IMR-90 (cell line): ENCODE measurements at regions not wholly inside any gene's neighbourhood (a gene's known extent, or its start where the extent isn't known, plus 50 kb on each side); places are given as distances from the start of the nearest gene placed in this dataset.

Experiments
- ATAC-seq: fragments of 200-7000 bp; cut with Tn5 transposase; 2 replicates; pipeline ENCODE4 v1.9.1; 2020; ENCODE audit warnings: low read depth, mild to moderate bottlenecking, moderate library complexity
- BruUV-seq: library from RNA; stranded (reverse); fragments of 400-500 nt; replicated peaks from 2 replicates; lab custom pipeline; 2021; lab: Mats Ljungman, UMichigan
- CTCF ChIA-PET: fragments of 300-600 bp; formaldehyde crosslinking; extraction: SDS; loops from one replicate; lab custom pipeline; 2021; ENCODE audit warnings: antibody characterized with exemption; lab: Yijun Ruan, JAX
- POLR2A ChIA-PET: fragments of 300-600 bp; sonication (Branson Sonifier 250); formaldehyde crosslinking; loops from one replicate; lab custom pipeline; 2022; ENCODE audit warnings: antibody characterized with exemption; ENCODE audit not compliant: unreplicated experiment; lab: Charles Lee
- DNase-seq: peaks from one replicate; pipeline ENCODE4 v3.0.0; 2013
- H2AFZ ChIP-seq: replicated peaks from 2 replicates; pipeline ENCODE3; 2013; ENCODE audit warnings: low read length, mild to moderate bottlenecking; ENCODE audit not compliant: poor library complexity
- H2AK5ac ChIP-seq: 2 replicates; pipeline ENCODE4 v1.6.1; 2013; ENCODE audit warnings: low read depth, low read length, inconsistent platforms
- H2AK9ac ChIP-seq: replicated peaks from 2 replicates; pipeline ENCODE3; 2013; ENCODE audit warnings: mild to moderate bottlenecking, low read depth, low read length, moderate library complexity; ENCODE audit not compliant: poor library complexity
- H2BK120ac ChIP-seq: 2 replicates; pipeline ENCODE4 v1.6.1; 2013; ENCODE audit warnings: low read depth, low read length, inconsistent platforms
- H2BK15ac ChIP-seq: 3 replicates; pipeline ENCODE4 v1.6.1; 2013; ENCODE audit warnings: low read depth, low read length, inconsistent platforms
- H2BK20ac ChIP-seq: 2 replicates; pipeline ENCODE4 v1.6.1; 2013; ENCODE audit warnings: low read depth, mild to moderate bottlenecking, inconsistent platforms, low read length, moderate library complexity
- H2BK5ac ChIP-seq: 2 replicates; pipeline ENCODE4 v1.6.1; 2013; ENCODE audit warnings: mild to moderate bottlenecking, low read depth, low read length, inconsistent platforms; ENCODE audit not compliant: poor library complexity, severe bottlenecking
- H3K14ac ChIP-seq: replicated peaks from 2 replicates; pipeline ENCODE4 v1.6.1; 2013; ENCODE audit warnings: low read depth, low read length, inconsistent platforms
- H3K18ac ChIP-seq: 2 replicates; pipeline ENCODE4 v1.6.1; 2013; ENCODE audit warnings: low read depth, low read length, control low read depth
- H3K23ac ChIP-seq: 2 replicates; pipeline ENCODE4 v1.6.1; 2013; ENCODE audit warnings: low read depth, low read length, inconsistent platforms
- H3K27ac ChIP-seq: 2 replicates; pipeline ENCODE4 v1.5.1; 2013; ENCODE audit warnings: mild to moderate bottlenecking, control low read depth, low read length; ENCODE audit not compliant: insufficient read depth
- H3K27me3 ChIP-seq: 2 replicates; pipeline ENCODE4 v1.6.1; 2013; ENCODE audit warnings: low read length; ENCODE audit not compliant: control insufficient read depth, insufficient read depth
- H3K36me3 ChIP-seq: 2 replicates; pipeline ENCODE4 v1.6.1; 2013; ENCODE audit warnings: low read length, mixed read lengths; ENCODE audit not compliant: control insufficient read depth, insufficient read depth
- H3K4ac ChIP-seq: 2 replicates; pipeline ENCODE4 v1.6.1; 2013; ENCODE audit warnings: low read depth, low read length, inconsistent platforms
- H3K4me1 ChIP-seq: 2 replicates; pipeline ENCODE4 v1.6.1; 2013; ENCODE audit warnings: low read length, mixed read lengths; ENCODE audit not compliant: control insufficient read depth, insufficient read depth
- H3K4me2 ChIP-seq: 2 replicates; pipeline ENCODE4 v1.6.1; 2013; ENCODE audit warnings: low read depth, mild to moderate bottlenecking, control low read depth, low read length, moderate library complexity
- H3K4me3 ChIP-seq: 2 replicates; pipeline ENCODE4 v1.5.1; 2013; ENCODE audit warnings: low read depth, mild to moderate bottlenecking, control low read depth, low read length, moderate library complexity; ENCODE audit not compliant: insufficient read depth
- H3K56ac ChIP-seq: 2 replicates; pipeline ENCODE4 v1.6.1; 2013; ENCODE audit warnings: low read length, inconsistent platforms; ENCODE audit not compliant: insufficient read depth; ENCODE audit errors: extremely low read depth
- H3K79me1 ChIP-seq, 2 experiments: 2 replicates each; pipeline ENCODE4 v1.6.1; 2013; ENCODE audit warnings: low read length in 2 of 2, inconsistent platforms in 1 of 2, low read depth in 1 of 2
- H3K9ac ChIP-seq: 2 replicates; pipeline ENCODE4 v1.6.1; 2013; ENCODE audit warnings: low read depth, low read length, control low read depth
- H3K9me1 ChIP-seq: 2 replicates; pipeline ENCODE4 v1.6.1; 2013; ENCODE audit warnings: low read length, inconsistent platforms; ENCODE audit not compliant: insufficient read depth
- H3K9me3 ChIP-seq: 2 replicates; pipeline ENCODE4 v1.6.1; 2013; ENCODE audit warnings: low read length; ENCODE audit not compliant: control insufficient read depth, insufficient read depth
- H4K20me1 ChIP-seq: 2 replicates; pipeline ENCODE4 v1.6.1; 2013; ENCODE audit warnings: low read length, inconsistent platforms; ENCODE audit not compliant: insufficient read depth
- H4K5ac ChIP-seq: 2 replicates; pipeline ENCODE4 v1.6.1; 2013; ENCODE audit warnings: mild to moderate bottlenecking, low read depth, low read length, control low read depth
- H4K8ac ChIP-seq, 2 experiments: 2 replicates each; pipeline ENCODE4 v1.6.1; 2013; ENCODE audit warnings: low read depth in 2 of 2, low read length in 2 of 2, control low read depth in 1 of 2, inconsistent platforms in 1 of 2
- H4K91ac ChIP-seq: 2 replicates; pipeline ENCODE4 v1.6.1; 2013; ENCODE audit warnings: low read depth, low read length, inconsistent platforms; ENCODE audit not compliant: insufficient read depth
- CHD1 ChIP-seq: IDR thresholded peaks from 2 replicates; pipeline ENCODE4 v1.6.1; 2012; ENCODE audit warnings: low read depth, low read length, improper control_type of control experiment
- MAZ ChIP-seq: IDR thresholded peaks from 2 replicates; pipeline ENCODE4 v1.6.1; 2012; ENCODE audit warnings: low read depth, mild to moderate bottlenecking, low read length, improper control_type of control experiment, moderate library complexity, borderline replicate concordance
- MXI1 ChIP-seq: IDR thresholded peaks from 2 replicates; pipeline ENCODE4 v1.6.1; 2012; ENCODE audit warnings: low read depth, mild to moderate bottlenecking, low read length, moderate library complexity, borderline replicate concordance
- RAD21 ChIP-seq: IDR thresholded peaks from 2 replicates; pipeline ENCODE4 v1.6.1; 2012; ENCODE audit warnings: low read length, improper control_type of control experiment
- RCOR1 ChIP-seq: IDR thresholded peaks from 2 replicates; pipeline ENCODE4 v1.6.1; 2012; ENCODE audit warnings: mild to moderate bottlenecking, low read length, improper control_type of control experiment; ENCODE audit not compliant: insufficient replicate concordance
- WGBS, 2 experiments: methylation state at CpG; one replicate each; pipeline versions ENCODE4 v1.1.5 to v1.1.7; 2013; ENCODE audit warnings: missing lambda C conversion rate in 2 of 2; ENCODE audit not compliant: insufficient read length in 1 of 2; ENCODE audit errors: extremely low coverage in 2 of 2; 5-methylcytosine and 5-hydroxymethylcytosine counted together
- dilution Hi-C: fragments of 300-500 bp; cut with HindIII; formaldehyde crosslinking; loops from one replicate; pipeline ENCODE4 v1.14.3; 2018; ENCODE audit warnings: low sequenced_read_pairs; ENCODE audit not compliant: unreplicated experiment
- in situ Hi-C: fragments of 300-500 bp; cut with MboI; formaldehyde crosslinking; loops from 3 replicates; pipeline ENCODE4 v1.14.3; 2019; ENCODE audit warnings: low sequenced_read_pairs, inconsistent platforms, mixed read lengths
- intact Hi-C: fragments of 100-400 bp; cut with micrococcal nuclease; formaldehyde crosslinking; loops from 2 replicates; pipeline ENCODE4 v1.10.0; 2022

GRCh38 chr21:41602531-41602930 is 94.6 kb upstream of the TMPRSS2 start:
- no peaks in the 10 kb centered on the region for H4K20me1 ChIP-seq
- H2BK20ac ChIP-seq, result no peak overlapping the region
- H2BK15ac ChIP-seq, result no peak overlapping the region
- H3K4me1 ChIP-seq, result no peaks in the 10 kb centered on the region
- no peak overlapping the region for H3K9ac ChIP-seq
- no peak overlapping the region for H3K4ac ChIP-seq
- H4K8ac ChIP-seq, result no peak overlapping the region
- peaks cover 23% of the 10 kb centered on the region; the same call in 1 of the 2 replicates for H3K27me3 ChIP-seq
- H3K23ac ChIP-seq, result no peak overlapping the region
- dilution Hi-C loops, result no loop called here
- no peaks in the 10 kb centered on the region for H3K79me1 ChIP-seq
- WGBS, 2 experiments, result no CpG with 5 or more reads among the region's 14 CpGs
- no peak overlapping the region for H4K91ac ChIP-seq
- H4K5ac ChIP-seq, result no peak overlapping the region
- H3K4me3 ChIP-seq, result no peak overlapping the region
- no peaks in the 10 kb centered on the region for H3K9me3 ChIP-seq
- H2BK5ac ChIP-seq, result no peak overlapping the region
- no peaks in the 10 kb centered on the region for H3K36me3 ChIP-seq
- no peak overlapping the region for H2AK5ac ChIP-seq
- H3K9me1 ChIP-seq, result no peaks in the 10 kb centered on the region
- no peak overlapping the region for H2AFZ ChIP-seq
- H3K14ac ChIP-seq, result no peak overlapping the region
- POLR2A ChIA-PET, result no interaction called here
- no peak overlapping the region for H3K27ac ChIP-seq
- H2BK120ac ChIP-seq, result no peak overlapping the region
- TF ChIP-seq MAZ (no peak), CHD1 (no peak), RAD21 (no peak), RCOR1 (no peak), MXI1 (no peak)
- no TSS peak for BruUV-seq
- in situ Hi-C loops, result no loop called here
- CTCF ChIA-PET, result interaction anchor here (1.3 kb wide), 1 partner anchor 11 kb away, joined by 3 read pairs; no protein-coding TSS in a partner anchor
- intact Hi-C loops, result no loop called here
- no peak overlapping the region for H3K4me2 ChIP-seq
- H3K56ac ChIP-seq, result no peak overlapping the region
- DNase-seq, result no peak
- no peak overlapping the region for H3K18ac ChIP-seq
- ATAC-seq, result no peak
- no peak overlapping the region for H2AK9ac ChIP-seq
